ENCODE measurements at regions not wholly inside any gene's neighbourhood (a gene's known extent, or its start where the extent isn't known, plus 50 kb on each side); places are given as distances from the start of the nearest gene placed in this dataset.

GRCh38 chr1:235002706-235003300 is 125.8 kb downstream of the TOMM20 start:
- peaks cover 3 to 24% of the 10 kb centered on the region in 2 donors for H3K4me1 ChIP-seq (ENCODE audit: control insufficient read depth in 1 of 2, insufficient read depth in 2 of 2, low read length in 2 of 2)
- H3K4me3 Mint-ChIP-seq: no peak overlapping the region
- no peak overlapping the region for H3K4me2 ChIP-seq (replicated peaks; ENCODE audit: extremely low read depth, low read length, poor library complexity, severe bottlenecking)
- peaks cover 0 to 1% of the 10 kb centered on the region in 2 donors for H3K9me3 ChIP-seq (replicated peaks in 1 of 2; ENCODE audit: control insufficient read depth in 1 of 2, insufficient read depth in 1 of 2, low read length in 2 of 2)
- no peak overlapping the region for H3K9ac ChIP-seq (ENCODE audit: insufficient read depth, low read length, poor library complexity, severe bottlenecking)
- intact Hi-C loops (cut with micrococcal nuclease): no loop called here
- no peak overlapping the region for H3K4me3 ChIP-seq (replicated peaks in 1 of 3; ENCODE audit: low read depth in 2 of 3, low read length in 3 of 3)
- TF ChIP-seq CTCF (IDR thresholded peaks at IDR 0.05): no peak
- peaks cover 0 to 3% of the 10 kb centered on the region in 2 donors for H3K36me3 Mint-ChIP-seq
- H3K27ac Mint-ChIP-seq: peak overlapping the region in 1 of 7 donors; percentile 20
- H3K4me1 Mint-ChIP-seq: peaks cover 30% of the 10 kb centered on the region
- H3K27me3 ChIP-seq (ENCODE audit: control insufficient read depth in 2 of 2, insufficient read depth in 2 of 2, low read length in 2 of 2): no peaks in the 10 kb centered on the region
- H3K79me2 ChIP-seq (ENCODE audit: insufficient read depth, low read length): no peaks in the 10 kb centered on the region
- no peak for DNase-seq
- peaks cover 0 to 6% (median 3%) of the 10 kb centered on the region in 3 donors for H3K27me3 Mint-ChIP-seq (ENCODE audit: low read depth in 3 of 3)
- no peaks in the 10 kb centered on the region for H4K20me1 ChIP-seq (ENCODE audit: insufficient read depth, low read length)
- no peak overlapping the region for H3K27ac ChIP-seq (ENCODE audit: low read depth in 1 of 2, low read length in 2 of 2)
- WGBS (ENCODE audit: insufficient coverage): 93% methylated on average over 2 of the region's 10 CpGs
- H3K9me3 Mint-ChIP-seq: peaks cover 0 to 5% (median under 1%) of the 10 kb centered on the region in 7 donors
- no peaks in the 10 kb centered on the region for H3K36me3 ChIP-seq (replicated peaks in 1 of 2; ENCODE audit: control insufficient read depth in 1 of 2, insufficient read depth in 2 of 2, low read length in 2 of 2)
- no peak overlapping the region for H2AFZ ChIP-seq (ENCODE audit: insufficient read depth, low read depth, low read length, poor library complexity, severe bottlenecking)

- H3K4me2 ChIP-seq (replicated peaks; ENCODE audit: extremely low read depth, low read length, poor library complexity, severe bottlenecking): no peak overlapping the region
- no peak for DNase-seq
- H3K27me3 ChIP-seq (ENCODE audit: control insufficient read depth in 2 of 2, insufficient read depth in 2 of 2, low read length in 2 of 2): no peaks in the 10 kb centered on the region
- H3K27ac ChIP-seq (ENCODE audit: low read depth in 1 of 2, low read length in 2 of 2): no peak overlapping the region
- no peak overlapping the region for H3K27ac Mint-ChIP-seq
- peaks cover 12 to 18% of the 10 kb centered on the region in 2 donors for H3K4me1 ChIP-seq (ENCODE audit: control insufficient read depth in 1 of 2, insufficient read depth in 2 of 2, low read length in 2 of 2)
- WGBS (ENCODE audit: insufficient coverage): 96% methylated on average over 9 of the region's 10 CpGs
- no peaks in the 10 kb centered on the region for H3K36me3 ChIP-seq (replicated peaks in 1 of 2; ENCODE audit: control insufficient read depth in 1 of 2, insufficient read depth in 2 of 2, low read length in 2 of 2)
- no peaks in the 10 kb centered on the region for H3K36me3 Mint-ChIP-seq
- H3K79me2 ChIP-seq (ENCODE audit: insufficient read depth, low read length): no peaks in the 10 kb centered on the region
- peaks cover 0 to 3% (median 0%) of the 10 kb centered on the region in 7 donors for H3K9me3 Mint-ChIP-seq
- H3K9me3 ChIP-seq (replicated peaks in 1 of 2; ENCODE audit: control insufficient read depth in 1 of 2, insufficient read depth in 1 of 2, low read length in 2 of 2): no peaks in the 10 kb centered on the region
- TF ChIP-seq CTCF (IDR thresholded peaks at IDR 0.05): no peak
- H3K4me3 Mint-ChIP-seq: no peak overlapping the region
- no peak overlapping the region for H3K9ac ChIP-seq (ENCODE audit: insufficient read depth, low read length, poor library complexity, severe bottlenecking)
- peaks cover 20% of the 10 kb centered on the region for H3K4me1 Mint-ChIP-seq
- H3K27me3 Mint-ChIP-seq (ENCODE audit: low read depth in 3 of 3): peaks cover 0 to 3% (median 3%) of the 10 kb centered on the region in 3 donors
- no peaks in the 10 kb centered on the region for H4K20me1 ChIP-seq (ENCODE audit: insufficient read depth, low read length)
- H3K4me3 ChIP-seq (replicated peaks in 1 of 3; ENCODE audit: low read depth in 2 of 3, low read length in 3 of 3): no peak overlapping the region
- intact Hi-C loops (cut with micrococcal nuclease): no loop called here
- no peak overlapping the region for H2AFZ ChIP-seq (ENCODE audit: insufficient read depth, low read depth, low read length, poor library complexity, severe bottlenecking)
Measured at GRCh38 chr1:234999513-234999940, 129.1 kb downstream of the TOMM20 start.

All from CD14-positive monocyte (primary cell).